ENCODE measurements at regions not wholly inside any gene's neighbourhood (a gene's known extent, or its start where the extent isn't known, plus 50 kb on each side); places are given as distances from the start of the nearest gene placed in this dataset.

GRCh38 chr1:165134431-165134830 is 222.1 kb downstream of the LMX1A start:
- TF ChIP-seq CTCF (IDR thresholded peaks at IDR 0.05) = no peak
- no peak for TF ChIP-seq POLR2A (IDR thresholded peaks at IDR 0.05)
- TF ChIP-seq POLR2AphosphoS5 (IDR thresholded peaks at IDR 0.05; ENCODE audit: insufficient read depth in 1 of 2, low read depth in 1 of 2) = no peak
- Histone ChIP-seq H3K27ac (no peak overlapping the region), H3K36me3 (no peaks in the 10 kb centered on the region), H3K9me3 (no peaks in the 10 kb centered on the region), H3K4me3 (no peak overlapping the region), H3K27me3 (no peaks in the 10 kb centered on the region), H3K4me1 (no peaks in the 10 kb centered on the region)
- DNase-seq (ENCODE audit: extremely low spot score in 2 of 2) = no peak
- intact Hi-C loops (cut with DNase I) = no loop called here

- no peak for DNase-seq (ENCODE audit: extremely low spot score in 2 of 2)
- TF ChIP-seq POLR2AphosphoS5 (IDR thresholded peaks at IDR 0.05; ENCODE audit: insufficient read depth in 1 of 2, low read depth in 1 of 2) (no peak), CTCF (IDR thresholded peaks at IDR 0.05) (no peak), POLR2A (IDR thresholded peaks at IDR 0.05) (no peak)
- Histone ChIP-seq H3K36me3 (no peaks in the 10 kb centered on the region), H3K4me1 (no peaks in the 10 kb centered on the region), H3K9me3 (no peaks in the 10 kb centered on the region), H3K4me3 (no peak overlapping the region), H3K27ac (no peak overlapping the region), H3K27me3 (no peaks in the 10 kb centered on the region)
- intact Hi-C loops (cut with DNase I) = no loop called here
Observed at GRCh38 chr1:165129568-165130164, 226.8 kb downstream of the LMX1A start.

- TF ChIP-seq CTCF (IDR thresholded peaks at IDR 0.05) (no peak), POLR2A (IDR thresholded peaks at IDR 0.05) (no peak), POLR2AphosphoS5 (IDR thresholded peaks at IDR 0.05; ENCODE audit: insufficient read depth in 1 of 2, low read depth in 1 of 2) (no peak)
- intact Hi-C loops (cut with DNase I) = no loop called here
Observed at GRCh38 chr1:165124772-165125171, 231.7 kb downstream of the LMX1A start.

GRCh38 chr1:165119086-165119485 is 237.4 kb downstream of the LMX1A start:
- intact Hi-C loops (cut with DNase I) = no loop called here
- Histone ChIP-seq H3K27me3 (no peaks in the 10 kb centered on the region), H3K27ac (no peak overlapping the region), H3K4me1 (peaks cover 8% of the 10 kb centered on the region), H3K36me3 (no peaks in the 10 kb centered on the region), H3K4me3 (no peak overlapping the region), H3K9me3 (no peaks in the 10 kb centered on the region)
- no peak for TF ChIP-seq POLR2A (IDR thresholded peaks at IDR 0.05)
- no peak for TF ChIP-seq POLR2AphosphoS5 (IDR thresholded peaks at IDR 0.05; ENCODE audit: insufficient read depth in 1 of 2, low read depth in 1 of 2)
- TF ChIP-seq CTCF (IDR thresholded peaks at IDR 0.05) = no peak
- DNase-seq (ENCODE audit: extremely low spot score in 2 of 2) = no peak

More at GRCh38 chr1:165124772-165125171, 231.7 kb downstream of the LMX1A start:
- Histone ChIP-seq H3K27ac (no peak overlapping the region), H3K9me3 (no peaks in the 10 kb centered on the region), H3K4me1 (no peaks in the 10 kb centered on the region), H3K4me3 (no peak overlapping the region), H3K36me3 (no peaks in the 10 kb centered on the region), H3K27me3 (no peaks in the 10 kb centered on the region)
- no peak for DNase-seq (ENCODE audit: extremely low spot score in 2 of 2)

- Histone ChIP-seq H3K36me3 (no peaks in the 10 kb centered on the region), H3K27me3 (no peaks in the 10 kb centered on the region), H3K4me1 (peaks cover 8% of the 10 kb centered on the region), H3K4me3 (no peak overlapping the region), H3K27ac (no peak overlapping the region), H3K9me3 (no peaks in the 10 kb centered on the region)
- DNase-seq (ENCODE audit: extremely low spot score in 2 of 2) = no peak
- intact Hi-C loops (cut with DNase I) = no loop called here
- no peak for TF ChIP-seq POLR2A (IDR thresholded peaks at IDR 0.05)
- no peak for TF ChIP-seq POLR2AphosphoS5 (IDR thresholded peaks at IDR 0.05; ENCODE audit: insufficient read depth in 1 of 2, low read depth in 1 of 2)
- TF ChIP-seq CTCF (IDR thresholded peaks at IDR 0.05) = no peak
Observed at GRCh38 chr1:165117482-165117881, 239.0 kb downstream of the LMX1A start.
